ENCODE measurements at regions not wholly inside any gene's neighbourhood (a gene's known extent, or its start where the extent isn't known, plus 50 kb on each side); places are given as distances from the start of the nearest gene placed in this dataset.
A peak's percentile ranks its signal among the peaks of the same experiment; 100 is the strongest.

DNA sequence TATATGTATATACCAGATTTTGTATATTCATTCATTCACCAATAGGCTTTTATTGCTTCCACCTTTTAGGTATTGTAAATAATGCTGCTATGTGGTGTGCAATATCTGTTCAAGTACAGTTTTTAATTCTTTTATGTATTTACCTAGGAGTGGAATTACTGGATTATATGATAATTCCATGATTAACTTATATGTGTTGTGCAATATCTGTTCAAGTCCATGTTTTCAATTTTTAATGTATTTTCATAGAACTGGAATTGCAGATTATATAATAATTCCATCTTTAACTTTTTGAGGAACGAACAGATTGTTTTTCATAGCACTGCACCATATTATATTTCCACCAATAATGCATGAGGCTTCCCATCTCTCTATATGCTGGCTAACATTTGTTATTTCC lies 50.6 kb upstream of the L3MBTL4 start:
- TF ChIP-seq, protein P1, sequence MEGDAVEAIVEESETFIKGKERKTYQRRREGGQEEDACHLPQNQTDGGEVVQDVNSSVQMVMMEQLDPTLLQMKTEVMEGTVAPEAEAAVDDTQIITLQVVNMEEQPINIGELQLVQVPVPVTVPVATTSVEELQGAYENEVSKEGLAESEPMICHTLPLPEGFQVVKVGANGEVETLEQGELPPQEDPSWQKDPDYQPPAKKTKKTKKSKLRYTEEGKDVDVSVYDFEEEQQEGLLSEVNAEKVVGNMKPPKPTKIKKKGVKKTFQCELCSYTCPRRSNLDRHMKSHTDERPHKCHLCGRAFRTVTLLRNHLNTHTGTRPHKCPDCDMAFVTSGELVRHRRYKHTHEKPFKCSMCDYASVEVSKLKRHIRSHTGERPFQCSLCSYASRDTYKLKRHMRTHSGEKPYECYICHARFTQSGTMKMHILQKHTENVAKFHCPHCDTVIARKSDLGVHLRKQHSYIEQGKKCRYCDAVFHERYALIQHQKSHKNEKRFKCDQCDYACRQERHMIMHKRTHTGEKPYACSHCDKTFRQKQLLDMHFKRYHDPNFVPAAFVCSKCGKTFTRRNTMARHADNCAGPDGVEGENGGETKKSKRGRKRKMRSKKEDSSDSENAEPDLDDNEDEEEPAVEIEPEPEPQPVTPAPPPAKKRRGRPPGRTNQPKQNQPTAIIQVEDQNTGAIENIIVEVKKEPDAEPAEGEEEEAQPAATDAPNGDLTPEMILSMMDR (IDR thresholded peaks at IDR 0.05; ENCODE audit: control insufficient read depth, extremely low read depth, insufficient read depth), result no peak
- no peak for DNase-seq (ENCODE audit: low read depth)

DNA sequence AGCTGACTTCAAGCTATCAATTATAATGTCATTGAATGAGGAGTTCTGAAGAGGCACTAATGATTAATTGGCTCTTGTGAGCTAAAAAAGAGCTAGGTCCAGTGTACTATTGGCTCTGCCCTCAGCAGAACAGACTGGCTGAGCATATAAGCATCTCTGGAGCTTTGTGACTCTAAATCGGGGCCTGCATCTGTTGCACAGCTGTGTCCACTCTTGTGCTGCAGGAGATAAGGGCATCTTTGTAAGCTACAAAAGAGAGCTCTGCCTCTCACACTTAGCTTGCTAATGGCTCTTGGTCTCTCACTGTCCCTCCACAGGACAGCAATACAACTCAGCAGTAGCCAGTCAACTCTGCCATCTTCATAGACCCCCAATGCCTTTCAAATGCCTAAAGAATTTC lies 61.5 kb upstream of the L3MBTL4 start:
- H3K4me3 ChIP-seq (ENCODE audit: low read depth, low read length), result no peak overlapping the region
- no peak for DNase-seq (ENCODE audit: low read depth)
- TF ChIP-seq, protein P1 (IDR thresholded peaks at IDR 0.05; ENCODE audit: control insufficient read depth, extremely low read depth, insufficient read depth), result no peak

More for the DNA sequence above, 50.6 kb upstream of the L3MBTL4 start:
- H3K4me3 ChIP-seq (ENCODE audit: low read depth, low read length), result no peak overlapping the region

DNA sequence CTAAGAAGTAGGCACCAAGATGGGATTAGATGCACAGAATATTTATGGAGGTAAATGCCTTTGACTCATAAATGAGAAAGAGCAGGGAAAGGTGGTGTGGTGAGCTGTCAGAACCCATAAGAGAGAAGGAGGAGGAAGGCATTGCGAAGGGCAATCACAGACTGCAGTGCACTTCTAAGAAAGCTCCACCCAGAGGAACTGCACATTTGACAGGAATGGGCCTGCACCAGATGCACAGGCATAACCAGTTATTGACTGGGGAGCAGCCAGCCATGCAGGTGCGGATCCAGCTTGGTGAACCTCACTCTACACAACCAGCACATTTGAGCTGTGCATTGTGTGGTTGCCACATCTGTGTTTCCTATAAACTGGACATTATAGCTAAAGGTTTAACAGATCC lies 62.2 kb upstream of the L3MBTL4 start:
- TF ChIP-seq, protein P1 (IDR thresholded peaks at IDR 0.05; ENCODE audit: control insufficient read depth, extremely low read depth, insufficient read depth), result no peak
- no peak overlapping the region for H3K4me3 ChIP-seq (ENCODE audit: low read depth, low read length)
- no peak for DNase-seq (ENCODE audit: low read depth)

DNA sequence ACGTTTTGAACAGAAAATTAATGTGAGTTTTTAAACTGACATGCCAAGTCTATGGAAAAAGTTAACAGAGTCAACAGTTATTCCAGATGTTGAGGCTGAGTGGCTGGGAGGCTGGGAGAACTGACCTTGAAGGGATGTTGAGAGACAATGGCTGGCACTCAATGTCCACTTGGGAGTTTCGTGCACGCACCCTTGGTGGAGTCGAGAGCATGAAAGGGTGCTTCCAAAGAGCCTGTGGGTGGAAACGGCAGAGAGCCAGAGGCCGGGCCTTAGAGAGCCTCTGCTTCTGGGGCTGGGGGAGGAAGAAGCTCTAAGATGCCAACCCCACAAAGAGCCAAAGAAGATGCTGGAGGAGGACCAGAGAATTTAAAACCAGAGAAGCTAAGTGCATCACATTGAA lies 63.4 kb upstream of the L3MBTL4 start:
- H3K4me3 ChIP-seq (ENCODE audit: low read depth, low read length), result no peak overlapping the region
- TF ChIP-seq, protein P1 (IDR thresholded peaks at IDR 0.05; ENCODE audit: control insufficient read depth, extremely low read depth, insufficient read depth), result no peak
- DNase-seq (ENCODE audit: low read depth), result no peak

DNA sequence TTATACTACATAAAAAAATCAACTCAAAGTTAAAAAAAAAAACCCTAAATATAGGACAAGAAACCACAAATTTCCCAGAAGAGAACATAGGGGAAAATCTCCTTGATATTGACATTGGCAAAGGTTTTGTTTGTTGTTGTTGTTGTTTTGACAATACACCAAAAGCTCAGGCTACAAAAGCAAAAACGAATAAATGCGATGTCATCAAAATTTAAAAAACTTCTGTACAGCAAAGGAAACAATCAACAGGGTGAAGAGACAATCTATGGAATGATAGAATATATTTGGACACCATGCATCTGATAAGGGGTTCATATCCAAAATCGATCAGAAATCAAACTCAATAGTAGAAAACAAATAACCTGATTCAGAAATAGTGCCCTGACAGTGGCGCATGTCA lies 65.0 kb upstream of the L3MBTL4 start:
- TF ChIP-seq, protein P1 (IDR thresholded peaks at IDR 0.05; ENCODE audit: control insufficient read depth, extremely low read depth, insufficient read depth), result no peak
- no peak for DNase-seq (ENCODE audit: low read depth)
- H3K4me3 ChIP-seq (ENCODE audit: low read depth, low read length), result no peak overlapping the region

DNA sequence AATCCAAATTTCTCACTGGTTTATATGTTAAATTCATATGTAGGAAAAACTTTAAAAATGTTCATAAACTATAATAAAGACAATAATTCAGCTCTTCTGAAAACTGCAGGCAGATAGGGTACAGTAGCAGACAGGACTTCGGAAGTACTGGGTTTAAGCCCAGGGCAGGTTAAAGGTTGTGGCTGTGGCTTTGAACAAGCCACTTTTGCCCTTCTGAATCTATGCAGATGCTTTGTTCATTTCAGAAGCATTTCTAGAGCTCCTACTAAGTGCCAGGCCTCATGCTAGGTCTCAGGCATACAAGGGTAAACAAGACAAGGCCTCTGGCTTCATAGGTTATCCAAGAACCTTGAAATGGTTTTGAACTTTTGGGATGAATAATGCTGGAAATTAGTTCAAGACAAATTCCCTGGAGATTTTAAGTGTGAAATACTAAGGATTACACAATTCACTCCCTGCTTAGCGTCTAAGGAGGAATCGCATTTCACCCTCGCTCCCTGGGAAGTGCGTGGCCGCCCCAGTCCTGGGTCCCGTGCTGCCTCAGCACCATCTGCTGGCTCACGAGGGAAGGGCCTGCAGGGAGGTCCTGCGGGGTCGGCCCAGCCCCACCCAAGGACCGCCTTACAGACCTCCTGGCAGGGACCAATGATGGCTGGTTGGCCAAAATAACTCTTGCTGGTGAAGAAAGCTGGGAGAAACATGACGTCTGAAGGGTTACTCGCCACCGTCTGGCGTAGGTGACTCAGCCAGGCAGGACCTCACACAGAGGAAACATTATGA lies 67.7 kb upstream of the L3MBTL4 start:
- no peak overlapping the region for H3K4me3 ChIP-seq (ENCODE audit: low read depth, low read length)
- no peak for DNase-seq (ENCODE audit: low read depth)
- TF ChIP-seq, protein P1 (IDR thresholded peaks at IDR 0.05; ENCODE audit: control insufficient read depth, extremely low read depth, insufficient read depth), result peak; percentile 29

DNA sequence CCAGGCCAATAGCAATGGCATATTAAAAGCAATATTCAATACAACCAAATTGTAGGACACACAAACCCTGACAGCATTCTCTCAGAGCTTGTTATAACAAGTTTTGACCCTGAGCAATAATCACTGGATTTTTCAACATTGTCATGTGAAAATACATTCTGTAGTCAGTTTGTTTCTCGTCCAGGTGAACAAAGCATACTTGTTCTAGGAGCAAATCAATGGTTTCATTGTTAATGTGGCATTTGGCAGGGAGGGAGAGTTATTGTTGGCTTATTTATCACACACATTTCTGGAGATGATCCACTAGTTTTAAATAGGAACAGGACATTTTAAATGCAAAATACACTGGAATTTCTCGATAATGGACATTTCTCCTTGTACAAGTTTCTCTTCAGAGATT lies 69.9 kb upstream of the L3MBTL4 start:
- DNase-seq (ENCODE audit: low read depth), result no peak
- TF ChIP-seq, protein P1 (IDR thresholded peaks at IDR 0.05; ENCODE audit: control insufficient read depth, extremely low read depth, insufficient read depth), result no peak
- H3K4me3 ChIP-seq (ENCODE audit: low read depth, low read length), result no peak overlapping the region
